Activated CD4-positive, alpha-beta memory T cell treated with anti-CD3 and anti-CD28 coated beads, Interleukin-2, amount 10 ng/mL, durations not matched to agents 7 days and 5 days (primary cell): ENCODE measurements at regions not wholly inside any gene's neighbourhood (a gene's known extent, or its start where the extent isn't known, plus 50 kb on each side); places are given as distances from the start of the nearest gene placed in this dataset.

Experiments used
- CTCF ChIA-PET: fragments of 350-600 bp; sonication (Branson Sonifier 250); formaldehyde crosslinking; loops from one replicate; lab custom pipeline; 2021; ENCODE audit warnings: antibody characterized with exemption, inconsistent platforms; lab: Charles Lee
- POLR2A ChIA-PET: fragments of 350-600 bp; sonication (Branson Sonifier 250); formaldehyde crosslinking; loops from one replicate; lab custom pipeline; 2021; ENCODE audit warnings: antibody characterized with exemption; lab: Charles Lee
- DNase-seq: peaks from one replicate; pipeline ENCODE4 v3.0.0-alpha.2; 2020
- H3K27ac Mint-ChIP-seq: one replicate; pipeline ENCODE4 v1.8.0; 2021; ENCODE audit warnings: mild to moderate bottlenecking, mixed read lengths
- H3K27me3 Mint-ChIP-seq: one replicate; pipeline ENCODE4 v1.8.0; 2021; ENCODE audit warnings: mixed read lengths
- H3K36me3 Mint-ChIP-seq: one replicate; pipeline ENCODE4 v1.8.0; 2021; ENCODE audit warnings: low read depth, mixed read lengths
- H3K4me1 Mint-ChIP-seq: one replicate; pipeline ENCODE4 v1.8.0; 2021; ENCODE audit warnings: mixed read lengths
- H3K4me3 Mint-ChIP-seq: one replicate; pipeline ENCODE4 v1.8.0; 2021; ENCODE audit warnings: mild to moderate bottlenecking, mixed read lengths
- H3K9me3 Mint-ChIP-seq: one replicate; pipeline ENCODE4 v1.8.0; 2021; ENCODE audit warnings: mixed read lengths

GRCh38 chr11:71108013-71108865, 144.1 kb downstream of the SHANK2 start:
- H3K27me3 Mint-ChIP-seq = no peaks in the 10 kb centered on the region
- DNase-seq = no peak
- H3K9me3 Mint-ChIP-seq = no peaks in the 10 kb centered on the region
- no peaks in the 10 kb centered on the region for H3K36me3 Mint-ChIP-seq
- H3K4me1 Mint-ChIP-seq = no peaks in the 10 kb centered on the region
- H3K4me3 Mint-ChIP-seq = no peak overlapping the region
- H3K27ac Mint-ChIP-seq = no peak overlapping the region
- POLR2A ChIA-PET = no interaction called here
- CTCF ChIA-PET = no interaction called here

GRCh38 chr11:71106671-71107070, 145.7 kb downstream of the SHANK2 start:
- Mint-ChIP-seq H3K36me3 (no peaks in the 10 kb centered on the region), H3K4me1 (no peaks in the 10 kb centered on the region), H3K27me3 (no peaks in the 10 kb centered on the region), H3K9me3 (no peaks in the 10 kb centered on the region), H3K27ac (no peak overlapping the region), H3K4me3 (no peak overlapping the region)
- ChIA-PET CTCF (no interaction called here), POLR2A (no interaction called here)
- no peak for DNase-seq

GRCh38 chr11:71103266-71103665, 149.1 kb downstream of the SHANK2 start:
- Mint-ChIP-seq H3K27me3 (no peaks in the 10 kb centered on the region), H3K27ac (no peak overlapping the region), H3K36me3 (no peaks in the 10 kb centered on the region), H3K9me3 (no peaks in the 10 kb centered on the region), H3K4me1 (no peaks in the 10 kb centered on the region), H3K4me3 (no peak overlapping the region)
- ChIA-PET CTCF (no interaction called here), POLR2A (no interaction called here)
- no peak for DNase-seq

- no peaks in the 10 kb centered on the region for H3K9me3 Mint-ChIP-seq
- no peaks in the 10 kb centered on the region for H3K27me3 Mint-ChIP-seq
- no peaks in the 10 kb centered on the region for H3K4me1 Mint-ChIP-seq
- no peak overlapping the region for H3K27ac Mint-ChIP-seq
- no peak for DNase-seq
- no peaks in the 10 kb centered on the region for H3K36me3 Mint-ChIP-seq
- ChIA-PET POLR2A (no interaction called here), CTCF (no interaction called here)
- H3K4me3 Mint-ChIP-seq = no peak overlapping the region
Measured at GRCh38 chr11:71102251-71102995, 150.0 kb downstream of the SHANK2 start.

GRCh38 chr11:71101606-71102005, 150.8 kb downstream of the SHANK2 start:
- no peak for DNase-seq
- Mint-ChIP-seq H3K27me3 (no peaks in the 10 kb centered on the region), H3K4me1 (no peaks in the 10 kb centered on the region), H3K9me3 (no peaks in the 10 kb centered on the region), H3K4me3 (no peak overlapping the region), H3K27ac (no peak overlapping the region), H3K36me3 (no peaks in the 10 kb centered on the region)
- POLR2A ChIA-PET = no interaction called here
- CTCF ChIA-PET = no interaction called here

GRCh38 chr11:71101046-71101445, 151.3 kb downstream of the SHANK2 start:
- ChIA-PET CTCF (no interaction called here), POLR2A (no interaction called here)
- no peak overlapping the region for H3K4me3 Mint-ChIP-seq
- H3K27ac Mint-ChIP-seq = no peak overlapping the region
- DNase-seq = no peak
- no peaks in the 10 kb centered on the region for H3K27me3 Mint-ChIP-seq
- no peaks in the 10 kb centered on the region for H3K9me3 Mint-ChIP-seq
- no peaks in the 10 kb centered on the region for H3K4me1 Mint-ChIP-seq
- no peaks in the 10 kb centered on the region for H3K36me3 Mint-ChIP-seq

- Mint-ChIP-seq H3K4me3 (no peak overlapping the region), H3K36me3 (no peaks in the 10 kb centered on the region), H3K27me3 (no peaks in the 10 kb centered on the region), H3K27ac (no peak overlapping the region), H3K4me1 (no peaks in the 10 kb centered on the region), H3K9me3 (no peaks in the 10 kb centered on the region)
- CTCF ChIA-PET = no interaction called here
- POLR2A ChIA-PET = no interaction called here
- no peak for DNase-seq
Measured at GRCh38 chr11:71098776-71099175, 153.6 kb downstream of the SHANK2 start.

- ChIA-PET POLR2A (no interaction called here), CTCF (no interaction called here)
- no peak for DNase-seq
- Mint-ChIP-seq H3K4me3 (no peak overlapping the region), H3K9me3 (no peaks in the 10 kb centered on the region), H3K27ac (no peak overlapping the region), H3K27me3 (no peaks in the 10 kb centered on the region), H3K36me3 (no peaks in the 10 kb centered on the region), H3K4me1 (no peaks in the 10 kb centered on the region)
Measured at GRCh38 chr11:71097506-71098240, 154.7 kb downstream of the SHANK2 start.

- Mint-ChIP-seq H3K27me3 (no peaks in the 10 kb centered on the region), H3K4me3 (no peak overlapping the region), H3K4me1 (no peaks in the 10 kb centered on the region), H3K36me3 (no peaks in the 10 kb centered on the region), H3K27ac (no peak overlapping the region), H3K9me3 (no peaks in the 10 kb centered on the region)
- ChIA-PET POLR2A (no interaction called here), CTCF (no interaction called here)
- no peak for DNase-seq
Measured at GRCh38 chr11:71096751-71097388, 155.5 kb downstream of the SHANK2 start.

GRCh38 chr11:71095294-71095850, 157.0 kb downstream of the SHANK2 start:
- H3K9me3 Mint-ChIP-seq = no peaks in the 10 kb centered on the region
- H3K4me3 Mint-ChIP-seq = no peak overlapping the region
- H3K4me1 Mint-ChIP-seq = no peaks in the 10 kb centered on the region
- no peak overlapping the region for H3K27ac Mint-ChIP-seq
- ChIA-PET CTCF (no interaction called here), POLR2A (no interaction called here)
- H3K27me3 Mint-ChIP-seq = no peaks in the 10 kb centered on the region
- H3K36me3 Mint-ChIP-seq = no peaks in the 10 kb centered on the region
- no peak for DNase-seq

- DNase-seq = no peak
- no peak overlapping the region for H3K27ac Mint-ChIP-seq
- no peaks in the 10 kb centered on the region for H3K27me3 Mint-ChIP-seq
- no peaks in the 10 kb centered on the region for H3K9me3 Mint-ChIP-seq
- ChIA-PET CTCF (no interaction called here), POLR2A (no interaction called here)
- no peaks in the 10 kb centered on the region for H3K4me1 Mint-ChIP-seq
- no peak overlapping the region for H3K4me3 Mint-ChIP-seq
- H3K36me3 Mint-ChIP-seq = no peaks in the 10 kb centered on the region
Measured at GRCh38 chr11:71094296-71095077, 157.9 kb downstream of the SHANK2 start.

- Mint-ChIP-seq H3K9me3 (no peaks in the 10 kb centered on the region), H3K36me3 (no peaks in the 10 kb centered on the region), H3K4me1 (no peaks in the 10 kb centered on the region), H3K27me3 (no peaks in the 10 kb centered on the region), H3K4me3 (no peak overlapping the region), H3K27ac (no peak overlapping the region)
- no peak for DNase-seq
- ChIA-PET CTCF (no interaction called here), POLR2A (no interaction called here)
Measured at GRCh38 chr11:71093783-71094182, 158.6 kb downstream of the SHANK2 start.
